OCI-LY3 (cell line): ENCODE measurements at regions not wholly inside any gene's neighbourhood (a gene's known extent, or its start where the extent isn't known, plus 50 kb on each side); places are given as distances from the start of the nearest gene placed in this dataset.

ENCODE experiments used
- CTCF ChIP-seq: fragments of 200-600, 300-600 bp; sonication (generic); IDR thresholded peaks from 2 replicates; pipeline ENCODE4 v1.5.1; 2014; ENCODE audit warnings: antibody characterized with exemption, low read length, low read depth
- EZH2phosphoT487 ChIP-seq: fragments of 200-600 bp; shearing (Covaris generic); IDR thresholded peaks from 2 replicates; pipeline ENCODE4 v1.6.1; 2018; ENCODE audit warnings: antibody characterized with exemption, mixed run types, low read depth

DNA sequence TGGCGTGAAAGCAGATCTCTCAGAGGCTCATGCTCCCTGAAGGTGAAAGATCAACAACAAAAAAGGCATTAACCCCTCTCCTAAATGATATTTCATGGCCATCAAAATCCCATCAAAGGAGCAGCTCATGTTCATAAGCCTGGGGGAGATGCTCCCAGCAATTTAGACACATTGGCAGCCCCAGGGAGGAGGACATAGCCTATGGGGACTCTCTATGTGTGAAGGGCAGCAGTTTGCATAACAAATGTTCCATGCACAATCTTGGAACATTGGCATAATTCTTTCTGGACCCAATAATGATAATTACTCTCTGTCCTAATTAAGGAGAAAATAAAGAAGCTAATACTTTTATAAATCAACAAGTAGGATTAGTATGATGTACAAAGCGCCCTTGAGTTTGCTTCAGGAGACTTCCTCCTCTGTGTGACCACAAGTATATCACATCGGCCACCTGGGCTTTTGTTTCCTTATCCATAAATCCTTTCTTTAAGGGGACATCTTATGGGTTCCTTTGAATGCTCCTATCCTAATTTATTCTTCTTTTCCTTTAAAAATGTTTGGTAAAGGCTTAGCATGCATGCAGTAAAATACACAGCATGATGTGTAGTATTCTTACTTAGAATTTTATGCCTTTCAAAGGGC lies 161.9 kb upstream of the PLEKHG7 start:
- no peak for TF ChIP-seq EZH2phosphoT487
- TF ChIP-seq CTCF: no peak
